RWPE2 (cell line): ENCODE measurements at regions not wholly inside any gene's neighbourhood (a gene's known extent, or its start where the extent isn't known, plus 50 kb on each side); places are given as distances from the start of the nearest gene placed in this dataset.

Source experiments
- ATAC-seq: fragments of 200-7000 bp; cut with Tn5 transposase; 3 replicates; pipeline ENCODE4 v1.9.1; 2021; ENCODE audit warnings: low read depth
- DNase-seq: peaks from one replicate; pipeline ENCODE4 v3.0.0-alpha.2; 2020; ENCODE audit warnings: low spot score
- H3K27ac ChIP-seq: fragments of 450-650 bp; 2 replicates; pipeline ENCODE4 v1.5.1; 2017; ENCODE audit warnings: mild to moderate bottlenecking; ENCODE audit not compliant: poor library complexity, severe bottlenecking
- H3K27me3 ChIP-seq: fragments of 250-450 bp; sonication (Bioruptor Pico); 2 replicates; pipeline ENCODE4 v1.5.1; 2021; ENCODE audit warnings: mild to moderate bottlenecking, moderate library complexity; ENCODE audit not compliant: insufficient read depth, poor library complexity, severe bottlenecking
- H3K36me3 ChIP-seq: fragments of 250-450 bp; sonication (Bioruptor Pico); 2 replicates; pipeline ENCODE4 v1.5.1; 2020; ENCODE audit warnings: low read depth, mild to moderate bottlenecking, moderate library complexity
- H3K4me1 ChIP-seq: fragments of 250-450 bp; sonication (Bioruptor Pico); 2 replicates; pipeline ENCODE4 v1.5.1; 2021; ENCODE audit warnings: mild to moderate bottlenecking, moderate library complexity; ENCODE audit not compliant: insufficient read depth, poor library complexity, severe bottlenecking
- H3K4me3 ChIP-seq: fragments of 250-450 bp; sonication (Bioruptor Pico); 2 replicates; pipeline ENCODE4 v1.5.1; 2021; ENCODE audit warnings: mild to moderate bottlenecking, moderate library complexity; ENCODE audit not compliant: severe bottlenecking
- H3K9me3 ChIP-seq: fragments of 250-450 bp; sonication (Bioruptor Pico); 2 replicates; pipeline ENCODE4 v1.5.1; 2021; ENCODE audit warnings: mild to moderate bottlenecking, moderate library complexity; ENCODE audit not compliant: severe bottlenecking
- CTCF ChIP-seq: fragments of 450-650 bp; IDR thresholded peaks from one replicate; pipeline ENCODE4 v1.5.1; 2017; ENCODE audit warnings: mild to moderate bottlenecking, moderate library complexity; ENCODE audit not compliant: poor library complexity, severe bottlenecking

GRCh38 chr2:74063486-74063885, 78.8 kb downstream of the TET3 start:
- no peak overlapping the region for H3K4me3 ChIP-seq
- H3K4me1 ChIP-seq = no peaks in the 10 kb centered on the region

GRCh38 chr2:74065456-74065855, 80.7 kb downstream of the TET3 start:
- no peak overlapping the region for H3K4me3 ChIP-seq
- DNase-seq = no peak
- H3K9me3 ChIP-seq = peaks cover 4% of the 10 kb centered on the region
- H3K4me1 ChIP-seq = no peaks in the 10 kb centered on the region
- ATAC-seq = no peak
- no peaks in the 10 kb centered on the region for H3K27me3 ChIP-seq
- H3K36me3 ChIP-seq = peaks cover 8% of the 10 kb centered on the region
- no peak overlapping the region for H3K27ac ChIP-seq
- no peak for TF ChIP-seq CTCF

More at GRCh38 chr2:74063486-74063885, 78.8 kb downstream of the TET3 start:
- ATAC-seq = no peak
- TF ChIP-seq CTCF = no peak
- Histone ChIP-seq H3K27me3 (no peaks in the 10 kb centered on the region), H3K36me3 (peaks cover 4% of the 10 kb centered on the region; the same call in 1 of the 2 replicates), H3K27ac (no peak overlapping the region), H3K9me3 (no peaks in the 10 kb centered on the region)
- no peak for DNase-seq

GRCh38 chr2:74066491-74067203, 81.1 kb downstream of the BOLA3 start:
- Histone ChIP-seq H3K36me3 (peaks cover 15% of the 10 kb centered on the region), H3K27ac (no peak overlapping the region), H3K4me3 (no peak overlapping the region), H3K9me3 (peaks cover 4% of the 10 kb centered on the region), H3K27me3 (no peaks in the 10 kb centered on the region), H3K4me1 (no peaks in the 10 kb centered on the region)
- no peak for DNase-seq
- TF ChIP-seq CTCF = no peak
- ATAC-seq = no peak

GRCh38 chr2:74067221-74067747, 80.4 kb downstream of the BOLA3 start:
- no peak for DNase-seq
- Histone ChIP-seq H3K36me3 (peaks cover 14% of the 10 kb centered on the region), H3K4me1 (no peaks in the 10 kb centered on the region), H3K27me3 (no peaks in the 10 kb centered on the region), H3K9me3 (peaks cover 4% of the 10 kb centered on the region), H3K4me3 (no peak overlapping the region), H3K27ac (no peak overlapping the region)
- no peak for TF ChIP-seq CTCF
- no peak for ATAC-seq

- DNase-seq (no peak), ATAC-seq (no peak)
- no peak overlapping the region for H3K27ac ChIP-seq
- TF ChIP-seq CTCF = no peak
- no peak overlapping the region for H3K4me3 ChIP-seq
- no peaks in the 10 kb centered on the region for H3K27me3 ChIP-seq
- H3K9me3 ChIP-seq = peaks cover 4% of the 10 kb centered on the region
- peaks cover 25% of the 10 kb centered on the region for H3K36me3 ChIP-seq
- no peaks in the 10 kb centered on the region for H3K4me1 ChIP-seq
Measured at GRCh38 chr2:74070991-74071390, 76.7 kb downstream of the BOLA3 start.
